ENCODE measurements at regions not wholly inside any gene's neighbourhood (a gene's known extent, or its start where the extent isn't known, plus 50 kb on each side); places are given as distances from the start of the nearest gene placed in this dataset.

DNA sequence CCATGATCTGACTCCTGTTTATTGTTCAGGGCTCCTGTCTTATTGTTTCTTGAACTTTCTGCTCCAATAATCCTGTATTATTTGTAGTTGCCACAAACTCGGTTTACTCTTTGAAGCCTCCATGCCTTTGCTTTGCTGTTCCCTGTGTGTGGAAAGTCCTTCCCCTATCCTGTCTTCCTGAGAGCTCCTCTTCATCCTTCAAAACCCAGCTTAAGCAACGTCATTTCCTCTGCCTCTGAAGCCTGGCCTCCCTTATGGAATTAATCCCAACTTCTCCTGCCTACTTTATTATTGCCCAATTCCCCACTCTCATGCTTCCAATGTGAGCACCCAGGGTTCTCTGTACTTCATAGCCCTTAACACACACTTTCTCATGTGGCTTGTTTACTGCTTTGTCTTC, 766.2 kb downstream of the MED13L start:
- TF ChIP-seq, protein P1, sequence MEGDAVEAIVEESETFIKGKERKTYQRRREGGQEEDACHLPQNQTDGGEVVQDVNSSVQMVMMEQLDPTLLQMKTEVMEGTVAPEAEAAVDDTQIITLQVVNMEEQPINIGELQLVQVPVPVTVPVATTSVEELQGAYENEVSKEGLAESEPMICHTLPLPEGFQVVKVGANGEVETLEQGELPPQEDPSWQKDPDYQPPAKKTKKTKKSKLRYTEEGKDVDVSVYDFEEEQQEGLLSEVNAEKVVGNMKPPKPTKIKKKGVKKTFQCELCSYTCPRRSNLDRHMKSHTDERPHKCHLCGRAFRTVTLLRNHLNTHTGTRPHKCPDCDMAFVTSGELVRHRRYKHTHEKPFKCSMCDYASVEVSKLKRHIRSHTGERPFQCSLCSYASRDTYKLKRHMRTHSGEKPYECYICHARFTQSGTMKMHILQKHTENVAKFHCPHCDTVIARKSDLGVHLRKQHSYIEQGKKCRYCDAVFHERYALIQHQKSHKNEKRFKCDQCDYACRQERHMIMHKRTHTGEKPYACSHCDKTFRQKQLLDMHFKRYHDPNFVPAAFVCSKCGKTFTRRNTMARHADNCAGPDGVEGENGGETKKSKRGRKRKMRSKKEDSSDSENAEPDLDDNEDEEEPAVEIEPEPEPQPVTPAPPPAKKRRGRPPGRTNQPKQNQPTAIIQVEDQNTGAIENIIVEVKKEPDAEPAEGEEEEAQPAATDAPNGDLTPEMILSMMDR (IDR thresholded peaks at IDR 0.05), result no peak
- no peak for TF ChIP-seq POLR2A (IDR thresholded peaks at IDR 0.05)

Measured in Peyer's patch (tissue), 4 donors.